HEK293 (cell line): ENCODE measurements at regions not wholly inside any gene's neighbourhood (a gene's known extent, or its start where the extent isn't known, plus 50 kb on each side); places are given as distances from the start of the nearest gene placed in this dataset.

Experiments
- BCL11A ChIP-seq: fragments of 450-650 bp; formaldehyde crosslinking; IDR thresholded peaks from 2 replicates; pipeline ENCODE4 v1.5.1; 2016; ENCODE audit warnings: low read depth, missing biosample characterization, missing genetic modification characterization
- ZNF274 ChIP-seq, 2 experiments: fragments of 200-500 bp in 1 of 2; fragments of 450-650 bp in 1 of 2; sonication (Bioruptor generic) in 1 of 2; formaldehyde crosslinking in 1 of 2; IDR thresholded peaks; 2 replicates each; pipeline versions ENCODE4 v1.5.1 to v1.6.1; 2014 to 2016; ENCODE audit warnings: borderline replicate concordance in 1 of 2, inconsistent platforms in 1 of 2, low read length in 1 of 2, missing biosample characterization in 1 of 2, missing genetic modification characterization in 1 of 2
- ZNF549 ChIP-seq: fragments of 450-650 bp; IDR thresholded peaks from 2 replicates; pipeline ENCODE4 v1.5.1; 2018; ENCODE audit warnings: missing biosample characterization, missing genetic modification characterization, mild to moderate bottlenecking, inconsistent platforms, moderate library complexity
- TF ChIP-seq, protein P1 (sequence below): fragments of 450-650 bp; formaldehyde crosslinking; IDR thresholded peaks from 2 replicates; pipeline ENCODE4 v1.5.1; 2016; ENCODE audit warnings: missing biosample characterization, missing genetic modification characterization
- TF ChIP-seq, protein P2 (sequence below): fragments of 450-650 bp; formaldehyde crosslinking; IDR thresholded peaks from 2 replicates; pipeline ENCODE4 v1.5.1; 2016; ENCODE audit warnings: missing biosample characterization, missing genetic modification characterization
- TF ChIP-seq, protein P3 (sequence below): fragments of 450-650 bp; formaldehyde crosslinking; IDR thresholded peaks from 2 replicates; pipeline ENCODE4 v1.5.1; 2016; ENCODE audit warnings: missing biosample characterization, missing genetic modification characterization
- TF ChIP-seq, protein P4 (sequence below): fragments of 450-650 bp; formaldehyde crosslinking; IDR thresholded peaks from 2 replicates; pipeline ENCODE4 v1.5.1; 2016; ENCODE audit warnings: missing biosample characterization, missing genetic modification characterization

DNA sequence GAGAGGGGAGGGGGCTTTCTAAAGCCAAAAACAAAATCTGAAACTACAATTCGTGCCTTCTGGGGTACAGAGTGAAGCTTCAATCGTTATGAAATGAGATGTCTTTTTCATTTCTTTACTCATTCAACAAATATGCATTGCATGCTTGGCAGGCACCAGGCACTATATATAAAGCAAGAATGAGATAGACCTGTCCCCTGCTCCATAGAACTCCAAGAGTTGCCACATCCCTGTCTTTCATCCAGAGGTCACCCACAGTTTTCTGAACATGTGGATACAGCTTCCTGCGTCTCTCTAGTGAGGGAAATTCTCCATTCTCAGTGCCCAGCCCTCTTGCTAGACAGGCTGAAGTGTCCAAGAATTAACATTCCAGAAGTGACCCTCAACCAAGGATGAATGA lies 343.2 kb upstream of the MAF start:
- no peak for TF ChIP-seq ZNF549 (tag by site-specific recombination)
- TF ChIP-seq, protein P1, sequence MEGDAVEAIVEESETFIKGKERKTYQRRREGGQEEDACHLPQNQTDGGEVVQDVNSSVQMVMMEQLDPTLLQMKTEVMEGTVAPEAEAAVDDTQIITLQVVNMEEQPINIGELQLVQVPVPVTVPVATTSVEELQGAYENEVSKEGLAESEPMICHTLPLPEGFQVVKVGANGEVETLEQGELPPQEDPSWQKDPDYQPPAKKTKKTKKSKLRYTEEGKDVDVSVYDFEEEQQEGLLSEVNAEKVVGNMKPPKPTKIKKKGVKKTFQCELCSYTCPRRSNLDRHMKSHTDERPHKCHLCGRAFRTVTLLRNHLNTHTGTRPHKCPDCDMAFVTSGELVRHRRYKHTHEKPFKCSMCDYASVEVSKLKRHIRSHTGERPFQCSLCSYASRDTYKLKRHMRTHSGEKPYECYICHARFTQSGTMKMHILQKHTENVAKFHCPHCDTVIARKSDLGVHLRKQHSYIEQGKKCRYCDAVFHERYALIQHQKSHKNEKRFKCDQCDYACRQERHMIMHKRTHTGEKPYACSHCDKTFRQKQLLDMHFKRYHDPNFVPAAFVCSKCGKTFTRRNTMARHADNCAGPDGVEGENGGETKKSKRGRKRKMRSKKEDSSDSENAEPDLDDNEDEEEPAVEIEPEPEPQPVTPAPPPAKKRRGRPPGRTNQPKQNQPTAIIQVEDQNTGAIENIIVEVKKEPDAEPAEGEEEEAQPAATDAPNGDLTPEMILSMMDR (tag by site-specific recombination) = no peak
- TF ChIP-seq, protein P2, sequence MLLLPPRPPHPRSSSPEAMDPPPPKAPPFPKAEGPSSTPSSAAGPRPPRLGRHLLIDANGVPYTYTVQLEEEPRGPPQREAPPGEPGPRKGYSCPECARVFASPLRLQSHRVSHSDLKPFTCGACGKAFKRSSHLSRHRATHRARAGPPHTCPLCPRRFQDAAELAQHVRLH (tag by site-specific recombination) = no peak
- TF ChIP-seq, protein P3, sequence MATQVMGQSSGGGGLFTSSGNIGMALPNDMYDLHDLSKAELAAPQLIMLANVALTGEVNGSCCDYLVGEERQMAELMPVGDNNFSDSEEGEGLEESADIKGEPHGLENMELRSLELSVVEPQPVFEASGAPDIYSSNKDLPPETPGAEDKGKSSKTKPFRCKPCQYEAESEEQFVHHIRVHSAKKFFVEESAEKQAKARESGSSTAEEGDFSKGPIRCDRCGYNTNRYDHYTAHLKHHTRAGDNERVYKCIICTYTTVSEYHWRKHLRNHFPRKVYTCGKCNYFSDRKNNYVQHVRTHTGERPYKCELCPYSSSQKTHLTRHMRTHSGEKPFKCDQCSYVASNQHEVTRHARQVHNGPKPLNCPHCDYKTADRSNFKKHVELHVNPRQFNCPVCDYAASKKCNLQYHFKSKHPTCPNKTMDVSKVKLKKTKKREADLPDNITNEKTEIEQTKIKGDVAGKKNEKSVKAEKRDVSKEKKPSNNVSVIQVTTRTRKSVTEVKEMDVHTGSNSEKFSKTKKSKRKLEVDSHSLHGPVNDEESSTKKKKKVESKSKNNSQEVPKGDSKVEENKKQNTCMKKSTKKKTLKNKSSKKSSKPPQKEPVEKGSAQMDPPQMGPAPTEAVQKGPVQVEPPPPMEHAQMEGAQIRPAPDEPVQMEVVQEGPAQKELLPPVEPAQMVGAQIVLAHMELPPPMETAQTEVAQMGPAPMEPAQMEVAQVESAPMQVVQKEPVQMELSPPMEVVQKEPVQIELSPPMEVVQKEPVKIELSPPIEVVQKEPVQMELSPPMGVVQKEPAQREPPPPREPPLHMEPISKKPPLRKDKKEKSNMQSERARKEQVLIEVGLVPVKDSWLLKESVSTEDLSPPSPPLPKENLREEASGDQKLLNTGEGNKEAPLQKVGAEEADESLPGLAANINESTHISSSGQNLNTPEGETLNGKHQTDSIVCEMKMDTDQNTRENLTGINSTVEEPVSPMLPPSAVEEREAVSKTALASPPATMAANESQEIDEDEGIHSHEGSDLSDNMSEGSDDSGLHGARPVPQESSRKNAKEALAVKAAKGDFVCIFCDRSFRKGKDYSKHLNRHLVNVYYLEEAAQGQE (tag by site-specific recombination) = no peak
- TF ChIP-seq BCL11A (tag by site-specific recombination) = no peak
- TF ChIP-seq, protein P4, sequence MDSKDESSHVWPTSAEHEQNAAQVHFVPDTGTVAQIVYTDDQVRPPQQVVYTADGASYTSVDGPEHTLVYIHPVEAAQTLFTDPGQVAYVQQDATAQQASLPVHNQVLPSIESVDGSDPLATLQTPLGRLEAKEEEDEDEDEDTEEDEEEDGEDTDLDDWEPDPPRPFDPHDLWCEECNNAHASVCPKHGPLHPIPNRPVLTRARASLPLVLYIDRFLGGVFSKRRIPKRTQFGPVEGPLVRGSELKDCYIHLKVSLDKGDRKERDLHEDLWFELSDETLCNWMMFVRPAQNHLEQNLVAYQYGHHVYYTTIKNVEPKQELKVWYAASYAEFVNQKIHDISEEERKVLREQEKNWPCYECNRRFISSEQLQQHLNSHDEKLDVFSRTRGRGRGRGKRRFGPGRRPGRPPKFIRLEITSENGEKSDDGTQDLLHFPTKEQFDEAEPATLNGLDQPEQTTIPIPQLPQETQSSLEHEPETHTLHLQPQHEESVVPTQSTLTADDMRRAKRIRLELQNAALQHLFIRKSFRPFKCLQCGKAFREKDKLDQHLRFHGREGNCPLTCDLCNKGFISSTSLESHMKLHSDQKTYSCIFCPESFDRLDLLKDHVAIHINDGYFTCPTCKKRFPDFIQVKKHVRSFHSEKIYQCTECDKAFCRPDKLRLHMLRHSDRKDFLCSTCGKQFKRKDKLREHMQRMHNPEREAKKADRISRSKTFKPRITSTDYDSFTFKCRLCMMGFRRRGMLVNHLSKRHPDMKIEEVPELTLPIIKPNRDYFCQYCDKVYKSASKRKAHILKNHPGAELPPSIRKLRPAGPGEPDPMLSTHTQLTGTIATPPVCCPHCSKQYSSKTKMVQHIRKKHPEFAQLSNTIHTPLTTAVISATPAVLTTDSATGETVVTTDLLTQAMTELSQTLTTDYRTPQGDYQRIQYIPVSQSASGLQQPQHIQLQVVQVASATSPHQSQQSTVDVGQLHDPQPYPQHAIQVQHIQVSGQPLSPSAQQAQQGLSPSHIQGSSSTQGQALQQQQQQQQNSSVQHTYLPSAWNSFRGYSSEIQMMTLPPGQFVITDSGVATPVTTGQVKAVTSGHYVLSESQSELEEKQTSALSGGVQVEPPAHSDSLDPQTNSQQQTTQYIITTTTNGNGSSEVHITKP (tag by site-specific recombination) = no peak
- TF ChIP-seq ZNF274 (IDR thresholded peaks at IDR 0.05; ENCODE audit: low read length) = no peak
- TF ChIP-seq ZNF274 (tag by site-specific recombination; IDR thresholded peaks at IDR 0.05; ENCODE audit: borderline replicate concordance) = no peak
